Mesendoderm (in vitro differentiated cells): ENCODE measurements at regions not wholly inside any gene's neighbourhood (a gene's known extent, or its start where the extent isn't known, plus 50 kb on each side); places are given as distances from the start of the nearest gene placed in this dataset.

ENCODE experiments used
- DNase-seq: peaks from one replicate; pipeline ENCODE4 v3.0.0; 2013
- H2AK5ac ChIP-seq: 2 replicates; pipeline ENCODE4 v1.6.1; 2013; ENCODE audit warnings: low read length, inconsistent platforms
- H2BK120ac ChIP-seq: 2 replicates; pipeline ENCODE4 v1.6.1; 2013; ENCODE audit warnings: low read depth, mild to moderate bottlenecking, low read length, moderate library complexity, mixed read lengths
- H2BK15ac ChIP-seq: replicated peaks from 2 replicates; pipeline ENCODE4 v1.6.1; 2013; ENCODE audit warnings: low read depth, mild to moderate bottlenecking, moderate library complexity
- H2BK5ac ChIP-seq: 2 replicates; pipeline ENCODE4 v1.6.1; 2013; ENCODE audit warnings: low read length, inconsistent platforms
- H3K18ac ChIP-seq: 2 replicates; pipeline ENCODE4 v1.6.1; 2013; ENCODE audit warnings: mild to moderate bottlenecking, low read length, mixed read lengths
- H3K23ac ChIP-seq: one replicate; pipeline ENCODE4 v1.6.1; 2013; ENCODE audit warnings: low read length
- H3K27ac ChIP-seq: 2 replicates; pipeline ENCODE4 v1.5.1; 2013; ENCODE audit warnings: low read depth, mild to moderate bottlenecking, inconsistent platforms, low read length, moderate library complexity
- H3K27me3 ChIP-seq: 2 replicates; pipeline ENCODE4 v1.6.1; 2013; ENCODE audit warnings: low read length, control low read depth, mild to moderate bottlenecking, inconsistent platforms; ENCODE audit not compliant: insufficient read depth, poor library complexity
- H3K36me3 ChIP-seq: 2 replicates; pipeline ENCODE4 v1.6.1; 2013; ENCODE audit warnings: low read length, inconsistent platforms; ENCODE audit not compliant: control insufficient read depth, insufficient read depth
- H3K4ac ChIP-seq: one replicate; pipeline ENCODE4 v1.6.1; 2013; ENCODE audit warnings: low read depth, mild to moderate bottlenecking, low read length, moderate library complexity
- H3K4me1 ChIP-seq: 2 replicates; pipeline ENCODE4 v1.6.1; 2013; ENCODE audit warnings: low read depth, low read length, inconsistent platforms; ENCODE audit not compliant: control insufficient read depth
- H3K4me2 ChIP-seq: 2 replicates; pipeline ENCODE4 v1.6.1; 2013; ENCODE audit warnings: low read length
- H3K4me3 ChIP-seq: 2 replicates; pipeline ENCODE4 v1.5.1; 2013; ENCODE audit warnings: mild to moderate bottlenecking, low read length
- H3K56ac ChIP-seq: one replicate; pipeline ENCODE4 v1.6.1; 2013; ENCODE audit warnings: low read length
- H3K79me1 ChIP-seq: 2 replicates; pipeline ENCODE4 v1.6.1; 2013; ENCODE audit warnings: low read length, inconsistent platforms
- H3K79me2 ChIP-seq: 2 replicates; pipeline ENCODE4 v1.6.1; 2013; ENCODE audit warnings: mild to moderate bottlenecking, low read length; ENCODE audit not compliant: control insufficient read depth, insufficient read depth
- H3K9ac ChIP-seq: 2 replicates; pipeline ENCODE4 v1.6.1; 2013; ENCODE audit warnings: low read length, inconsistent platforms
- H4K5ac ChIP-seq: one replicate; pipeline ENCODE4 v1.6.1; 2013; ENCODE audit warnings: low read length
- H4K8ac ChIP-seq: one replicate; pipeline ENCODE4 v1.6.1; 2013; ENCODE audit warnings: low read depth, mild to moderate bottlenecking, control low read depth, low read length, moderate library complexity
- WGBS: extraction: QIAGEN DNeasy Blood & Tissue Kit; methylation state at CpG from one replicate; pipeline ENCODE4 v1.1.7; 2013; ENCODE audit warnings: low lambda C conversion rate, missing lambda C conversion rate; ENCODE audit not compliant: insufficient coverage; ENCODE audit errors: extremely low coverage; 5-methylcytosine and 5-hydroxymethylcytosine counted together

DNA sequence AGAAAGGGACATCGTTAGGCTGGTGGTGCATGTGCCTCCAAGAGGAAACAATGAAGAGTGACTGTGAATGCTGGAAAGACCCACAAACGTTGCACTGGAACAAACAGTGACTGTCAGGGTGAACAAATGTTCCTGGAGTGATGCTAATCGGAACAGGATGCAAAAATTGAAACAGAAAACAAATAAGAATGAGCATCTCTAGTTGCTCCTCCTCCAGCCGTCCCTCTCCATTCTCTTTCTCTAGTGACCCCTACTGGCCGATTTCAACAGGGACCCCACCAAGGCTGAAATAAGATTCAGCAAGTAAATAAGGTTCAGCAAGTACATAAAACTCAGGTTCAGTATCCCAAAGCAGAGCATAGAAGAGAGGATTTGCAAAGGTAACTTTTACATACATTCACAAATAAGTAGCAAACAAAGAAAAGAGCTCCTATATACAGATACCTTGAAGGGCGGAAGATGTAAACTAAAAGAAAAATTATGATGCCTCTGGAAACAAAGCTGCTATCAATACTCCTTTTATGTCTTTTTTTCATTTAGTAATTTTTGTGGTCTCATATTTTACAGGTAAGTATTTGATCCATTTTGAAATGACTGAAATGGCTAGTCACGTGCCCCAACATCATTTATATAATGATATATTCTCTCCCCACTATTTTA lies 836.1 kb upstream of the ADAMTS5 start:
- Histone ChIP-seq H4K8ac (no peak overlapping the region), H3K23ac (no peak overlapping the region), H3K36me3 (no peaks in the 10 kb centered on the region), H2BK15ac (no peak overlapping the region), H3K27me3 (no peaks in the 10 kb centered on the region), H3K9ac (no peak overlapping the region), H2BK5ac (no peak overlapping the region), H3K4me1 (no peaks in the 10 kb centered on the region), H3K79me1 (no peaks in the 10 kb centered on the region), H3K27ac (no peak overlapping the region), H2AK5ac (no peak overlapping the region), H3K4ac (no peak overlapping the region), H3K4me2 (no peak overlapping the region), H2BK120ac (no peak overlapping the region), H4K5ac (no peak overlapping the region), H3K18ac (no peak overlapping the region), H3K56ac (no peak overlapping the region), H3K79me2 (no peaks in the 10 kb centered on the region), H3K4me3 (no peak overlapping the region)
- peak; percentile 71 for DNase-seq
- WGBS: no CpG with 5 or more reads among the region's 7 CpGs

DNA sequence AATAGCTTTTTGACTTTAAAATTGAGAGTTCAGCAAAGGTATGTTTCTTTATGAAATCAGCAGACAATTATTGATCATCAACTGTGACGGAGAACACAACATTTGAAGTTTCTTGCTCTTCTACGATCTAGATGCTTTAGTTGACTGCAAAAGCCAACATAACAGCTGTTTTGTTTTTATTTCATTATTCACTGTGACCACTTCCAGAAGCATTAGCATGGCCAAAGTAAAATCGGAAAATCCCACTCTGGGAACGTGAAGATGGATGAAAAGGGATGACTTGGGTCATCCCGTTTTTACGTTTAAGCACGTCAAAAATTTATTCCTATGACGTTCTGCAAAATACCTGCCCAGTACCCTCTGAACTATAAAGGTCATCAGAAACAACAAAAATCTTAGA lies 833.0 kb upstream of the ADAMTS5 start:
- Histone ChIP-seq H2BK15ac (no peak overlapping the region), H4K8ac (no peak overlapping the region), H2AK5ac (no peak overlapping the region), H3K27ac (no peak overlapping the region), H3K4me3 (no peak overlapping the region), H3K18ac (no peak overlapping the region), H2BK120ac (no peak overlapping the region), H4K5ac (no peak overlapping the region), H3K56ac (no peak overlapping the region), H3K79me2 (no peaks in the 10 kb centered on the region), H3K36me3 (no peaks in the 10 kb centered on the region), H3K23ac (no peak overlapping the region), H3K27me3 (no peaks in the 10 kb centered on the region), H3K4ac (no peak overlapping the region), H3K9ac (no peak overlapping the region), H3K4me2 (no peak overlapping the region), H2BK5ac (no peak overlapping the region), H3K79me1 (no peaks in the 10 kb centered on the region), H3K4me1 (no peaks in the 10 kb centered on the region)
- WGBS: no CpG with 5 or more reads among the region's 8 CpGs
- no peak for DNase-seq

DNA sequence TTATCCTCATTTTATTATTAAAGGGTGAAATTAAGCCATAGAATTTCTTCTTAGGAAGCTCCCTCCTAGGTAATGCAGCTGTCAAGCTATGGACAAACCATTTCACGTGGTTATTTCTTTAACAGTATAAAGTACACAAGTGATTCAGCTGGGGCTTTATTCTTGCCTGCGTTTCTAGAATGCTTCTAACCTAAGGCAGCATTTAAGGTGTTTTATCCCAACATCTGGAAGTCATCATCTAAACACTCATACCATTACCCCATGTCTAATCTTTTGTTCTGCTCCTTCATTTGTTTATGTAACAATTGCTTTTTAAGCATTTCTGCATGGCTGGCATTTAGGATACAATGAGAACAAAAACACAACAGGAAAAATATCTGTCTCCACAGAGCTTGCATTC lies 829.2 kb upstream of the ADAMTS5 start:
- no peak overlapping the region for H2BK120ac ChIP-seq
- no peaks in the 10 kb centered on the region for H3K4me1 ChIP-seq
- no peaks in the 10 kb centered on the region for H3K27me3 ChIP-seq
- H3K18ac ChIP-seq: no peak overlapping the region
- DNase-seq: no peak
- WGBS: no CpG with 5 or more reads among the region's 2 CpGs
- no peak overlapping the region for H3K4ac ChIP-seq
- H3K4me2 ChIP-seq: no peak overlapping the region
- H4K5ac ChIP-seq: no peak overlapping the region
- H3K36me3 ChIP-seq: no peaks in the 10 kb centered on the region
- H3K79me2 ChIP-seq: no peaks in the 10 kb centered on the region
- no peak overlapping the region for H3K56ac ChIP-seq
- H3K79me1 ChIP-seq: no peaks in the 10 kb centered on the region
- H3K4me3 ChIP-seq: no peak overlapping the region
- no peak overlapping the region for H2BK15ac ChIP-seq
- no peak overlapping the region for H4K8ac ChIP-seq
- H2AK5ac ChIP-seq: no peak overlapping the region
- no peak overlapping the region for H2BK5ac ChIP-seq
- H3K9ac ChIP-seq: no peak overlapping the region
- H3K23ac ChIP-seq: no peak overlapping the region
- H3K27ac ChIP-seq: no peak overlapping the region

DNA sequence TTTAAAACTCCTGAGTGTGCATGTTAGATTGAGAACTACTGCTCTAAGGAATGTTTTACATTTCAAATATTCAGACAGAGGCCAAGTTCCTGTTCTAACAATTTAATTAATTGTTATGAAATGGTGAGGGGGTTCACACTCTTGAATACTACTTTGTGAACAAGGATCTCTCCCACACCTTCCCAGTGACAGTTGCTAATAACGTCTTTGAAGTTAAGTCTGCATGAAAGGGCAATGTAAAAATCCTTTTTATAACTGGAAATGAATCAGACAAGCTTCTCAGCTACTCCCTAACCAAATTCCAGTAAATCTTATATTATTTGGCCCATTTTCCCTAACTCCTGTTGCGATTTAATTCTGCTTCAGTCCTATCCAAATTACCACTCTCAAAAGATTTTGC lies 828.5 kb upstream of the ADAMTS5 start:
- H3K56ac ChIP-seq: no peak overlapping the region
- no peaks in the 10 kb centered on the region for H3K27me3 ChIP-seq
- no peak overlapping the region for H3K4me3 ChIP-seq

DNA sequence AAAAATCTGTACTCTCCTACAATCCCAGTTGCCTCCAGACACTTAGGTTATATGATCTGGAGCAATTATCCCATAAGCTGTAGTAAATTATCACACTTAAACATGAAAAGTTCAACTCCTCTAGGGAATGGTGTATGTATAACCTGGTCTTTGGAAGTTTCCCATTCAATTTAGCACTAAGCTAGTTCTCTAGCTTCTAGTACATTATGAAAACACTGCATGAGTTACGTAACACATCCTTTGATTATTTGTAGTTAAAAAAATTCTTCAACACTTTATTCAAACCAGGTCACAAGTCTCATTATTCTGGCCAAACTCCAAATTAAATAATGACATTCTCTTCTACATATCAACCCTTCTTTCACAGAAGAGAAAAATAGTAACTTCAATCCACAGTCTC lies 827.0 kb upstream of the ADAMTS5 start:
- Histone ChIP-seq H3K4me3 (no peak overlapping the region), H3K27me3 (no peaks in the 10 kb centered on the region), H3K4me1 (no peaks in the 10 kb centered on the region), H3K79me2 (no peaks in the 10 kb centered on the region), H3K4ac (no peak overlapping the region), H3K9ac (no peak overlapping the region), H4K8ac (no peak overlapping the region), H2BK5ac (no peak overlapping the region), H3K27ac (no peak overlapping the region), H4K5ac (no peak overlapping the region), H3K4me2 (no peak overlapping the region), H3K56ac (no peak overlapping the region), H3K18ac (no peak overlapping the region), H3K79me1 (no peaks in the 10 kb centered on the region), H2BK120ac (no peak overlapping the region), H3K23ac (no peak overlapping the region), H2AK5ac (no peak overlapping the region), H3K36me3 (no peaks in the 10 kb centered on the region), H2BK15ac (no peak overlapping the region)
- no peak for DNase-seq
- no CpG with 5 or more reads among the region's 1 CpG for WGBS

More for the DNA sequence above, 828.5 kb upstream of the ADAMTS5 start:
- no peak overlapping the region for H3K9ac ChIP-seq
- H2BK15ac ChIP-seq: no peak overlapping the region
- no peak overlapping the region for H2AK5ac ChIP-seq
- no peak overlapping the region for H4K8ac ChIP-seq
- no CpG with 5 or more reads among the region's 2 CpGs for WGBS
- H3K79me1 ChIP-seq: no peaks in the 10 kb centered on the region
- no peaks in the 10 kb centered on the region for H3K4me1 ChIP-seq
- DNase-seq: no peak
- H3K4me2 ChIP-seq: no peak overlapping the region
- no peak overlapping the region for H3K18ac ChIP-seq
- H3K79me2 ChIP-seq: no peaks in the 10 kb centered on the region
- no peak overlapping the region for H3K23ac ChIP-seq
- no peak overlapping the region for H2BK5ac ChIP-seq
- H4K5ac ChIP-seq: no peak overlapping the region
- no peaks in the 10 kb centered on the region for H3K36me3 ChIP-seq
- no peak overlapping the region for H3K27ac ChIP-seq
- no peak overlapping the region for H2BK120ac ChIP-seq
- H3K4ac ChIP-seq: no peak overlapping the region

DNA sequence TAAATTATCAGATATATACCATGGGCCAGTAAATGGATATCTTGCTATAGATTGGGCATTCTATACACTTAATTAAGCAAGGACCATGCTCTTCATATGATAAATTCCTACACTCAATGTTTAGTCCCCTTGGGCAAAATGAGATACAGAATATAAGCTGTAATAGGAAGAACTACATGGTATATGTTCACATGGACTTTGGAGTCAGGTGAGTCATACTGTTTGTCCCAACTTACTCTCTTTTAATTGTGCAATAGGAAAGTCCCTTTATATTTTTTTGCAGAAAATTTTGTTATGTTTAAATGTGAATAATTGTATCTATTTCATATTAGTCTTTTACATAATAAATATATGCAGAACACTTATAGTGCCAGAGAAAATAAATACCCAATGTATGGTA lies 820.2 kb upstream of the ADAMTS5 start:
- H3K4me3 ChIP-seq: no peak overlapping the region
- H3K36me3 ChIP-seq: no peaks in the 10 kb centered on the region
- H3K79me1 ChIP-seq: no peaks in the 10 kb centered on the region
- H4K8ac ChIP-seq: no peak overlapping the region
- no peak overlapping the region for H3K56ac ChIP-seq
- H3K79me2 ChIP-seq: no peaks in the 10 kb centered on the region
- no peak overlapping the region for H2BK120ac ChIP-seq
- H3K4ac ChIP-seq: no peak overlapping the region
- H3K27me3 ChIP-seq: no peaks in the 10 kb centered on the region
- H4K5ac ChIP-seq: no peak overlapping the region
- no peak overlapping the region for H2BK5ac ChIP-seq
- H2AK5ac ChIP-seq: no peak overlapping the region
- no peak overlapping the region for H3K4me2 ChIP-seq
- no peak overlapping the region for H3K27ac ChIP-seq
- H3K4me1 ChIP-seq: no peaks in the 10 kb centered on the region
- no peak for DNase-seq
- no peak overlapping the region for H3K18ac ChIP-seq
- no peak overlapping the region for H2BK15ac ChIP-seq
- no peak overlapping the region for H3K23ac ChIP-seq
- no peak overlapping the region for H3K9ac ChIP-seq
